PC-3 (cell line): ENCODE measurements at regions not wholly inside any gene's neighbourhood (a gene's known extent, or its start where the extent isn't known, plus 50 kb on each side); places are given as distances from the start of the nearest gene placed in this dataset.
A peak's percentile ranks its signal among the peaks of the same experiment; 100 is the strongest.

Source experiments
- ATAC-seq: fragments of 200-7000 bp; cut with Tn5 transposase; 2 replicates; pipeline ENCODE4 v1.9.1; 2020; ENCODE audit warnings: mild to moderate bottlenecking, moderate library complexity
- BruUV-seq: library from RNA; stranded (reverse); fragments of 400-500 nt; replicated peaks from 2 replicates; lab custom pipeline; 2021; lab: Mats Ljungman, UMichigan
- CTCF ChIA-PET: fragments of 300-600 bp; sonication (Branson Sonifier 250); formaldehyde crosslinking; loops from one replicate; lab custom pipeline; 2022; ENCODE audit warnings: antibody characterized with exemption; lab: Charles Lee
- POLR2A ChIA-PET: fragments of 300-600 bp; sonication (Branson Sonifier 250); formaldehyde crosslinking; loops from one replicate; lab custom pipeline; 2022; ENCODE audit warnings: antibody characterized with exemption; ENCODE audit not compliant: unreplicated experiment; lab: Charles Lee
- DNase-seq: peaks from one replicate; pipeline ENCODE4 v3.0.0-alpha.2; 2015
- H2AFZ ChIP-seq: fragments of 300-600 bp; sonication (generic); 2 replicates; pipeline ENCODE4 v1.6.0; 2016; ENCODE audit warnings: antibody characterized with exemption, low read length
- H3F3A ChIP-seq: fragments of 300-600 bp; sonication (generic); one replicate; pipeline ENCODE4 v1.6.0; 2017; ENCODE audit warnings: antibody characterized with exemption, low read length, control low read depth, mild to moderate bottlenecking; ENCODE audit not compliant: unreplicated experiment
- H3K27ac ChIP-seq: fragments of 300-600 bp; sonication (generic); 2 replicates; pipeline ENCODE4 v1.5.1; 2016; ENCODE audit warnings: mild to moderate bottlenecking, low read length
- H3K27me3 ChIP-seq: fragments of 300-600 bp; sonication (generic); 2 replicates; pipeline ENCODE4 v1.6.1; 2016; ENCODE audit warnings: low read length, mixed read lengths
- H3K36me3 ChIP-seq: fragments of 300-600 bp; sonication (generic); 2 replicates; pipeline ENCODE4 v1.6.1; 2016; ENCODE audit warnings: low read depth, mixed run types, low read length, mixed read lengths
- H3K4me1 ChIP-seq: fragments of 300-600 bp; sonication (generic); 2 replicates; pipeline ENCODE4 v1.5.1; 2016; ENCODE audit warnings: low read length; ENCODE audit not compliant: insufficient read depth
- H3K4me2 ChIP-seq: fragments of 300-600 bp; sonication (generic); 2 replicates; pipeline ENCODE4 v1.6.0; 2016; ENCODE audit warnings: low read length
- H3K4me3 ChIP-seq: fragments of 300-600 bp; sonication (generic); 2 replicates; pipeline ENCODE4 v1.5.1; 2016; ENCODE audit warnings: mild to moderate bottlenecking, low read length, mixed read lengths
- H3K79me2 ChIP-seq: fragments of 300-600 bp; sonication (generic); 2 replicates; pipeline ENCODE4 v1.6.1; 2017; ENCODE audit warnings: low read length, mixed read lengths
- H3K9ac ChIP-seq: fragments of 300-600 bp; sonication (generic); 2 replicates; pipeline ENCODE4 v1.6.0; 2016; ENCODE audit warnings: mild to moderate bottlenecking, low read length
- H3K9me2 ChIP-seq: fragments of 300-600 bp; sonication (generic); replicated peaks from 2 replicates; pipeline ENCODE4 v1.6.1; 2016; ENCODE audit warnings: mixed run types, low read length, mixed read lengths
- H3K9me3 ChIP-seq: fragments of 300-600 bp; sonication (generic); 2 replicates; pipeline ENCODE4 v1.6.1; 2016; ENCODE audit warnings: low read length, mixed read lengths
- H4K20me1 ChIP-seq: fragments of 300-600 bp; sonication (generic); 2 replicates; pipeline ENCODE4 v1.6.1; 2016; ENCODE audit warnings: low read length, mixed read lengths
- CTCF ChIP-seq: fragments of 300-600 bp; sonication (generic); conservative IDR thresholded peaks from 2 replicates; pipeline ENCODE4 v1.5.1; 2017; ENCODE audit warnings: antibody characterized with exemption, low read depth, mild to moderate bottlenecking, low read length
- EZH2 ChIP-seq: fragments of 300-600 bp; sonication (generic); IDR thresholded peaks from one replicate; pipeline ENCODE4 v1.6.1; 2017; ENCODE audit warnings: antibody characterized with exemption, mild to moderate bottlenecking, low read length; ENCODE audit not compliant: unreplicated experiment
- EZH2phosphoT487 ChIP-seq: fragments of 300-600 bp; sonication (generic); IDR thresholded peaks from 2 replicates; pipeline ENCODE4 v1.6.1; 2018; ENCODE audit warnings: mild to moderate bottlenecking, antibody characterized with exemption, low read length, borderline replicate concordance
- intact Hi-C: fragments of 100-400 bp; cut with micrococcal nuclease; formaldehyde crosslinking; loops from 2 replicates; pipeline ENCODE4 v1.9.0; 2023

GRCh38 chr11:131195661-131196517 lies 174.5 kb upstream of the NTM start:
- Histone ChIP-seq H3K4me3 (no peak overlapping the region), H3F3A (no peaks in the 10 kb centered on the region), H3K27me3 (peaks cover 100% of the 10 kb centered on the region), H3K79me2 (no peaks in the 10 kb centered on the region), H3K4me1 (no peaks in the 10 kb centered on the region), H4K20me1 (no peaks in the 10 kb centered on the region), H2AFZ (no peak overlapping the region), H3K36me3 (no peaks in the 10 kb centered on the region), H3K4me2 (no peak overlapping the region), H3K9me3 (no peaks in the 10 kb centered on the region), H3K27ac (no peak overlapping the region), H3K9me2 (no peaks in the 10 kb centered on the region), H3K9ac (no peak overlapping the region)
- DNase-seq (peak; percentile 62), ATAC-seq (no peak)
- no TSS peak for BruUV-seq
- intact Hi-C loops: no loop called here
- ChIA-PET CTCF (no interaction called here), POLR2A (interaction anchor here (0.5 kb wide), 1 partner anchor 9 kb away, joined by 13 read pairs; no protein-coding TSS in a partner anchor)
- no peak for TF ChIP-seq CTCF
- TF ChIP-seq EZH2: no peak
- no peak for TF ChIP-seq EZH2phosphoT487

DNA sequence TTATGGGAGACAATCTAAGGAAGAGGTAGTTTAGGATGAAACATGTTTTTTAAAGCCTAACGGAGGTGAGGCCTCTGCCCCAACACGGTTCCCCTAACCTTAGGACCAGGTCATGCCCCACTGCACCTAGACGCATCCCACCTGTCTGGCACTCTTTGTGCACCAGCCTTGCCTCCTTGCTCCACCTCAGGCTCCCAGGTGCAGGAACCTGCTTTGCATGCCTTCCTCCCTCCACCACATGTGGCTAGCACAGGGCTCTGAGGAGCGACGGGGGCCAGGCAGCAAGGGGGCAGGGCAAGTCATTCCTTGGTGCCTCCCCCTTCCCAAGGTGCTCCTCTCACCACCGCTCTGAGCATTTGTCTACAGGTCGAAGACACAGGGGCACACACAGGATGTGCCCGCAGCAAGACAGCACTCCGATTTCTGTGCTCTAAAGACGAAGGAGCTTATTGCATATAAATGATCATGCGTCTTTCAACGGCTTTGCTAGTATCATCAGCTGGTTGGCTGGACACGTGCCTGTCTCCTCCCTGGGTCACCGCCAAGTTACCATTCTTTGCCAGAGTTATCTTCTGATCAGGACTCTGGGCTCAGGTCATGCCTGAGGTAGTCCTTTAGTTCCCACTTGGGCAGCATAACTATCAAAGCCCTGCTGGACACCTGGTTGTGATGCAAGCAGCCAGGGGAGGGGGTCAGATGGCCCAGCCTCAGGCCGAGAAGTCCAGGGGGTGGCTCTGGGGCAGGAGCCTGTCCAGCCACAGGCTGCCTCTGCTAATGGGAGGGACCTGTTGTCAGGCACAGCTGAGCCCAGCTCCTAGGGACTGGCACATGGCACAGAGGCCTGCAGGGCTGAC lies 172.0 kb upstream of the NTM start:
- no peak overlapping the region for H3K4me3 ChIP-seq
- no peaks in the 10 kb centered on the region for H3K79me2 ChIP-seq
- ATAC-seq (no peak), DNase-seq (no peak)
- no peaks in the 10 kb centered on the region for H3K36me3 ChIP-seq
- no peaks in the 10 kb centered on the region for H3K9me3 ChIP-seq
- H3K4me1 ChIP-seq: no peaks in the 10 kb centered on the region
- TF ChIP-seq CTCF (no peak), EZH2 (no peak), EZH2phosphoT487 (no peak)
- H3K4me2 ChIP-seq: no peak overlapping the region
- no peaks in the 10 kb centered on the region for H4K20me1 ChIP-seq
- no peak overlapping the region for H3K27ac ChIP-seq
- no TSS peak for BruUV-seq
- H3K27me3 ChIP-seq: peaks cover 100% of the 10 kb centered on the region
- no peaks in the 10 kb centered on the region for H3K9me2 ChIP-seq
- no peak overlapping the region for H3K9ac ChIP-seq
- POLR2A ChIA-PET: no interaction called here
- intact Hi-C loops: no loop called here
- H3F3A ChIP-seq: no peaks in the 10 kb centered on the region
- no peak overlapping the region for H2AFZ ChIP-seq
- CTCF ChIA-PET: interaction anchor here (0.6 kb wide), 1 partner anchor 134 kb away, joined by 3 read pairs; no protein-coding TSS in a partner anchor
